ENCODE measurements at regions not wholly inside any gene's neighbourhood (a gene's known extent, or its start where the extent isn't known, plus 50 kb on each side); places are given as distances from the start of the nearest gene placed in this dataset.

DNA sequence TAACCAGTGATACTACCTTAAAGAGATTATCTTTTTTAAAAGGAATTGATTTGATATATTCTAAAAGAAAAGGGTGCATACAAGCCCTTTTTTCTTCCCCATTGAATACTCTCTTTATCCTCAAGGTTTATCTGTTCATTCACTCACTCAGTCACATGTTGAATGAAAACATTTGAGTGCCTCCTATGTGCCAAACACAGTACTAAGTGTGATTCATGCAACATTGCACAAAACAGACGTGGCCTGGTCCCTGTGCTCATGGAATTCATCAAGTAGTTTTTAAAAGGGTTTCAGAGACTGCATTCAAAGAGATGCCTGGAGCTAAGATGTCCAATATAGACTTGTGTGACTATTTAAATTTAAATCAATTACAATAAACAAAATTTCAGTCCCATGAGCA lies 462.2 kb upstream of the MDFIC2 start:
- Histone ChIP-seq H3K4me1 (no peaks in the 10 kb centered on the region), H3K36me3 (no peaks in the 10 kb centered on the region), H3K27ac (no peak overlapping the region), H3K4me3 (no peak overlapping the region), H3K9me3 (no peaks in the 10 kb centered on the region), H3K27me3 (no peaks in the 10 kb centered on the region)
- TF ChIP-seq, protein P1, sequence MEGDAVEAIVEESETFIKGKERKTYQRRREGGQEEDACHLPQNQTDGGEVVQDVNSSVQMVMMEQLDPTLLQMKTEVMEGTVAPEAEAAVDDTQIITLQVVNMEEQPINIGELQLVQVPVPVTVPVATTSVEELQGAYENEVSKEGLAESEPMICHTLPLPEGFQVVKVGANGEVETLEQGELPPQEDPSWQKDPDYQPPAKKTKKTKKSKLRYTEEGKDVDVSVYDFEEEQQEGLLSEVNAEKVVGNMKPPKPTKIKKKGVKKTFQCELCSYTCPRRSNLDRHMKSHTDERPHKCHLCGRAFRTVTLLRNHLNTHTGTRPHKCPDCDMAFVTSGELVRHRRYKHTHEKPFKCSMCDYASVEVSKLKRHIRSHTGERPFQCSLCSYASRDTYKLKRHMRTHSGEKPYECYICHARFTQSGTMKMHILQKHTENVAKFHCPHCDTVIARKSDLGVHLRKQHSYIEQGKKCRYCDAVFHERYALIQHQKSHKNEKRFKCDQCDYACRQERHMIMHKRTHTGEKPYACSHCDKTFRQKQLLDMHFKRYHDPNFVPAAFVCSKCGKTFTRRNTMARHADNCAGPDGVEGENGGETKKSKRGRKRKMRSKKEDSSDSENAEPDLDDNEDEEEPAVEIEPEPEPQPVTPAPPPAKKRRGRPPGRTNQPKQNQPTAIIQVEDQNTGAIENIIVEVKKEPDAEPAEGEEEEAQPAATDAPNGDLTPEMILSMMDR (IDR thresholded peaks at IDR 0.05) = no peak
- intact Hi-C loops (cut with DNase I) = no loop called here
- DNase-seq (ENCODE audit: low spot score in 2 of 2) = no peak

DNA sequence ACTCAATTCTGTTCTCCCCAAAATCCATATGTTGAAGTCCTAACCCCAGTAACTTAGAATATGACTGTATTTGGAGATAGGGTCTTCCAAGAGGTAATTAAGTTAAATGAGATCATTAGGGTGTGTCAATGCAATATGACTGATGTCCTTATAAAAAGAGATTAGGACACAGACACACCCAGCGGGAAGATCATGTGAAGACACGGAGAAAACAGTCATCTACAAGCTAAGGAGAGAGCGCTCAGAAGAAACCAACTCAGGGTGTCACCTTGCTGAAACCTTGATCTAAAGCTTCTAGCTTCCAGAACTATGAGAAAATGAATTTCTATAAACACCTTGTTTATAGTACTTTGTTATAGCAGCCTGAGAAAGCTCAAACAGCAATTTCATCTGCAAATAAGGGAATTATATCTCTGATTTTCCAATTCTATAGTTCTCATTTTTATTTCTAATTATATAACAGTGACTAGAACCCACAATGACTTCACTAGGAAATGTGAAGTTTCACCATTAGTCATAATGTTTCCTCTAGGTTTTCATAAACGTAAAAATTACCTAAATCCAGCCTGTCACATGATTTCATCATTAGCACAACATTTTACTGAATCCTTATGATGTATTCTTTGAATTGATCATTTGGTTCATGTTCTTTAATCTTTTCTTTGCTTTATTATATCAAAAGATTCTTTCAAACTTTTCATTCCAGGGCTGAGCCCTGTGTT lies 459.1 kb upstream of the MDFIC2 start:
- intact Hi-C loops (cut with DNase I) = no loop called here
- H3K4me1 ChIP-seq = no peaks in the 10 kb centered on the region
- H3K4me3 ChIP-seq = no peak overlapping the region
- H3K9me3 ChIP-seq = no peaks in the 10 kb centered on the region
- no peak for DNase-seq (ENCODE audit: low spot score in 2 of 2)
- TF ChIP-seq, protein P1 (IDR thresholded peaks at IDR 0.05) = no peak
- H3K27me3 ChIP-seq = no peaks in the 10 kb centered on the region
- no peak overlapping the region for H3K27ac ChIP-seq
- H3K36me3 ChIP-seq = no peaks in the 10 kb centered on the region

DNA sequence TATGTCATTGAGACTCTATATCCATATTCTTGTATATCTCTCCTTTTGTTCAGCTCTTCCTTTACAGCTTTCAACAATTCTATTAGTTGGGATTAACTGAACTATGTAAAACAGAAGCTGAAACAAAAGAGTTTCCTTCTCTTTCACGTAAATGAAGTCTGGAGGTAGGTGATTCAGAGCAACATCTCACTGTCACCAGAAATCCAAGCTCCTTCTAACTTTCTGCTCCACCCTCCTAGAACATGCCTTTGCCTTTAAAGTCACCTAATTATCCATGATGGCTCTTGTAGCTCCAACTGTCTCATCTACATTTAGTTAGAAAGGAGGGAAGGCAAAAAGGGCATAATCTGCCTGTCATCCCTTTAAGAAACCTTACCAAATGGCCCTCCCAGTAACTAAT lies 458.2 kb upstream of the MDFIC2 start:
- H3K27me3 ChIP-seq = no peaks in the 10 kb centered on the region
- no peaks in the 10 kb centered on the region for H3K4me1 ChIP-seq
- no peak overlapping the region for H3K4me3 ChIP-seq
- DNase-seq (ENCODE audit: low spot score in 2 of 2) = no peak
- no peaks in the 10 kb centered on the region for H3K9me3 ChIP-seq
- no peaks in the 10 kb centered on the region for H3K36me3 ChIP-seq
- TF ChIP-seq, protein P1 (IDR thresholded peaks at IDR 0.05) = no peak
- intact Hi-C loops (cut with DNase I) = no loop called here
- no peak overlapping the region for H3K27ac ChIP-seq

DNA sequence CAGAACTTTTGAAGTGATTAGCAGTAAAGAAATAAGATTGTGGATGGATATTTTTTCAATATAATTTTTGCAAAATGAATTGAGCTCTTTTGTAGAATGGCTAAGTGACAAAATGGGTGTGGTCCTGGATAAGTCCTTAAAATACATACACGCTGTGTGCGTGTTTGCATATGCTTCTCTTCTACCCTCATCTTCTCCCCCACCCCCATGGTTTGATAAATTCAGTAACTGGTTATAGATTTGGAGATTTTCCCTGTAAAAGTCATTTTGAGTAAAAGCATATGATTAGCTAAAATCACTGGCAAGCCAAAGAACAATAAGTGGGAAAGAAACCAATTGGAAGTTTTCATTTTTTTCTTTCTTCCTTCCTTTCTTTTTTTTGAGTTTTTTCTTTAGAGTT lies 453.9 kb upstream of the MDFIC2 start:
- TF ChIP-seq, protein P1 (IDR thresholded peaks at IDR 0.05) = no peak
- no peak for DNase-seq (ENCODE audit: low spot score in 2 of 2)
- Histone ChIP-seq H3K27ac (no peak overlapping the region), H3K4me1 (no peaks in the 10 kb centered on the region), H3K36me3 (no peaks in the 10 kb centered on the region), H3K9me3 (no peaks in the 10 kb centered on the region), H3K4me3 (no peak overlapping the region), H3K27me3 (no peaks in the 10 kb centered on the region)
- intact Hi-C loops (cut with DNase I) = no loop called here

DNA sequence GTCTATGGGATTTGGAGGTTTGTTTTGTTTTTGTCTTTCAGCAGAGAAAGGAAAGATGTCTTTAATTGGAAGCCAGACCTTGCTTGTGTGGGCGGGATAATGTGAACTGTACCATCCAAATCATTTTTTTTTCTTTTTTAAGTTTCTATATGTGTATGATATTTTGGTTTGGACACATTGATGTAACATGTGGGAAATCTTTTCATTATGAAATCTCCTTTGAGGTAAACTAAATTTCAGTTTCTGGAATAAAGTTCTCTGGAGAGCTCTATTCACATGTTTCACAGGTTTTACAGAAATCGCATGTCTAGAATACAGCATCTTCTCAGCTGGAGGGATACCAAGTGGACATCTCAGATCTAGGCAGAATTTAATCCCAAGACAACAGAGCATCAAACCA lies 451.5 kb upstream of the MDFIC2 start:
- DNase-seq (ENCODE audit: low spot score in 2 of 2) = no peak
- intact Hi-C loops (cut with DNase I) = no loop called here
- H3K9me3 ChIP-seq = no peaks in the 10 kb centered on the region
- H3K4me3 ChIP-seq = no peak overlapping the region
- TF ChIP-seq, protein P1 (IDR thresholded peaks at IDR 0.05) = no peak
- H3K27me3 ChIP-seq = no peaks in the 10 kb centered on the region
- H3K4me1 ChIP-seq = no peaks in the 10 kb centered on the region
- no peak overlapping the region for H3K27ac ChIP-seq
- no peaks in the 10 kb centered on the region for H3K36me3 ChIP-seq

DNA sequence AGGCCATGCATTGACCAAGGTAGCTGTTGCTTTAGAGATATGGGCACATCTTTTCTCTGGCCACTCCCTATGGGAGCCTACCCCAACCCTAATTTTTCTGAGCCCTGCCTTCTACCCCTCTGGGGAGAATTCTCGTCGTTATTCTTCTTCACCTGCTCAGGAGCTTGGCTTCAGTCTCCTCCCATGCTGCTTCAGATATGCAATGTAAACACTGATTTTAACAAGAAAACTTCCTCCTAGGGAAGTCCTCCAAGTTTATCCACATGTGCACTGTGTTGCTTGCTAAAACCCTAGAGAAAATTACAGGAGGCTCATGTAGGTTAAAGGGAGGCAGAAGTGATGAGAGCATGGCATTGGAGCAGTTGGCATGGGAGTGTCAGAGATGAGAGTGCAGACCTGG lies 445.2 kb upstream of the MDFIC2 start:
- no peaks in the 10 kb centered on the region for H3K4me1 ChIP-seq
- no peak overlapping the region for H3K27ac ChIP-seq
- TF ChIP-seq, protein P1 (IDR thresholded peaks at IDR 0.05) = no peak
- no peaks in the 10 kb centered on the region for H3K9me3 ChIP-seq
- no peak overlapping the region for H3K4me3 ChIP-seq
- DNase-seq (ENCODE audit: low spot score in 2 of 2) = no peak
- intact Hi-C loops (cut with DNase I) = no loop called here
- H3K36me3 ChIP-seq = no peaks in the 10 kb centered on the region
- no peaks in the 10 kb centered on the region for H3K27me3 ChIP-seq

Measured in ascending aorta (tissue), 2 donors.